ENCODE measurements at regions not wholly inside any gene's neighbourhood (a gene's known extent, or its start where the extent isn't known, plus 50 kb on each side); places are given as distances from the start of the nearest gene placed in this dataset.
"Not testable (repeated sequence)": the region's sequence is repeated elsewhere in the genome, so short reads cannot be mapped to it uniquely, and the experiment has no call there.

- no peak for DNase-seq
Observed at GRCh38 chr13:44887515-44887914, 101.8 kb downstream of the NUFIP1 start.

GRCh38 chr13:44884076-44884729 is 105.1 kb downstream of the NUFIP1 start:
- DNase-seq: no peak

- DNase-seq: peak; percentile 54
Observed at GRCh38 chr13:44879452-44880058, 109.7 kb downstream of the NUFIP1 start.

GRCh38 chr13:44876782-44877324 is 112.4 kb downstream of the NUFIP1 start:
- DNase-seq: peak; percentile 60

- DNase-seq: peak; percentile 2
Observed at GRCh38 chr13:44874886-44875630, 114.2 kb downstream of the NUFIP1 start.

- DNase-seq: no peak
Observed at GRCh38 chr13:44874176-44874575, 115.1 kb downstream of the NUFIP1 start.

GRCh38 chr13:44873461-44873860 is 115.8 kb downstream of the NUFIP1 start:
- no peak for DNase-seq

- DNase-seq: no peak
Observed at GRCh38 chr13:44872751-44873150, 116.5 kb downstream of the NUFIP1 start.

GRCh38 chr13:44870456-44870929 is 118.8 kb downstream of the NUFIP1 start:
- DNase-seq: peak; percentile 81

- no peak for DNase-seq
Observed at GRCh38 chr13:44869167-44869566, 120.1 kb downstream of the NUFIP1 start.

- DNase-seq: no peak
Observed at GRCh38 chr13:44868397-44868796, 120.9 kb downstream of the NUFIP1 start.

GRCh38 chr13:44867825-44868224 is 121.4 kb downstream of the NUFIP1 start:
- no peak for DNase-seq

GRCh38 chr13:44866411-44866911 is 122.8 kb downstream of the NUFIP1 start:
- DNase-seq: no peak

GRCh38 chr13:44865722-44866410 is 123.4 kb downstream of the NUFIP1 start:
- DNase-seq: no peak

- DNase-seq: not testable (repeated sequence)
Observed at GRCh38 chr13:44863641-44864040, 125.6 kb downstream of the NUFIP1 start.

GRCh38 chr13:44860454-44860853 is 128.8 kb downstream of the NUFIP1 start:
- no peak for DNase-seq

- DNase-seq: no peak
Observed at GRCh38 chr13:44857736-44858135, 131.5 kb downstream of the NUFIP1 start.

- no peak for DNase-seq
Observed at GRCh38 chr13:44857061-44857460, 132.2 kb downstream of the NUFIP1 start.

GRCh38 chr13:44855860-44856259 is 133.4 kb downstream of the NUFIP1 start:
- DNase-seq: no peak

- DNase-seq: peak; percentile 90
Observed at GRCh38 chr13:44854313-44855060, 134.8 kb downstream of the NUFIP1 start.

GRCh38 chr13:44853641-44854040 is 135.6 kb downstream of the NUFIP1 start:
- DNase-seq: peak; percentile 70

Data from NCI-H69 (cell line).